ENCODE measurements at regions not wholly inside any gene's neighbourhood (a gene's known extent, or its start where the extent isn't known, plus 50 kb on each side); places are given as distances from the start of the nearest gene placed in this dataset.

DNA sequence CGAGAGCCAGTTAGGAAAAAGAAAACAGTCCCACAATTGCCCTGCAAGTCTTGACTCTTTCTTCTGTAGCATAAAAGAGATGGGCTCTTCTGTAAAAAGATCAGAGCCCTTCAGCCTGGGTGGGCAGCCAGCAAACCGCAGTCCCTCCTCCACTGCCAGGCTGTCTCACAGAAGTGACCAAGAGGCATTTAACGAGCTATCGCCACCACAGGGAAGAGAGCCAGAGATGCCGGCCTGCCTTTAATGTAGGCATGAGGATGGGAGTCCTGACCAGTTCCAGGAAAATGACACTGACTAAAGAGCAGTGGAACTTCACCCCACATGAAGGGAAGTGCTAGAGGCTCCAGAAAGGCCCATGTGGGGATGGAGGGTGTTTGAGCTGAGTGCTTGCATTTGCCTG, 264.6 kb downstream of the NDUFS4 start:
- in situ Hi-C loops (cut with HindIII; ENCODE audit: low pct_unique_long_range_greater_than_20kb, low sequenced_read_pairs): no loop called here
- intact Hi-C loops (cut with micrococcal nuclease; ENCODE audit: unreplicated experiment): no loop called here
- no peaks in the 10 kb centered on the region for H3K36me3 ChIP-seq (ENCODE audit: control insufficient read depth, insufficient read depth, low read length)
- H3K4me3 ChIP-seq (ENCODE audit: low read depth in 2 of 2, low read length in 2 of 2): no peak overlapping the region
- H3K9me3 ChIP-seq (ENCODE audit: control insufficient read depth, insufficient read depth, low read depth, low read length): no peaks in the 10 kb centered on the region
- DNase-seq (ENCODE audit: low read depth, low spot score): no peak
- no peak for TF ChIP-seq TCF7L2 (IDR thresholded peaks at IDR 0.05; ENCODE audit: low read depth, low read length)
- CTCF ChIA-PET: no interaction called here
- H3K4me1 ChIP-seq (ENCODE audit: control insufficient read depth, insufficient read depth, low read length): no peaks in the 10 kb centered on the region
- no peak overlapping the region for H3K27ac ChIP-seq (ENCODE audit: low read length)
- no peak for ATAC-seq
- POLR2A ChIA-PET: no interaction called here
- no peaks in the 10 kb centered on the region for H3K27me3 ChIP-seq (ENCODE audit: control insufficient read depth, insufficient read depth, low read length)
- BruUV-seq (replicated peaks): no TSS peak

DNA sequence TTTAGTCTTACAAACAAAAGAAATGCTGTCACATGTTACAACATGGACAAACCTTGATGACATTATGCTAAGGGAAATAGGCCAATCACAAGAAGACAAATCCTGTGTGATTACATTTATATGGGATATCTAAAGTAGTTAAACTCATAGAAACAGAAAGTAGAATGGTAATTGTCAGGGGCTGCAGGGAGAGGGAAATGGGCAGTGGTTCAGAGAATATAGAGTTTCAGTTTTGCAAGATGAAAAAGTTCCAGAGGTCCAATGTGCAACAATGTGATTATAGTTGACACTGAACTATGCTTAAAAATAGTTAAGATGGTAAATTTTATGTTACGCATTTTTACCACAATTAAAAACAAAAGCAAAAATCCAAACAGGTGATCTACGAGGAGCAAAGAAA, 265.5 kb downstream of the NDUFS4 start:
- H3K27me3 ChIP-seq (ENCODE audit: control insufficient read depth, insufficient read depth, low read length): no peaks in the 10 kb centered on the region
- H3K27ac ChIP-seq (ENCODE audit: low read length): no peak overlapping the region
- ChIA-PET CTCF (no interaction called here), POLR2A (no interaction called here)
- in situ Hi-C loops (cut with HindIII; ENCODE audit: low pct_unique_long_range_greater_than_20kb, low sequenced_read_pairs): no loop called here
- ATAC-seq: no peak
- no TSS peak for BruUV-seq (replicated peaks)
- no peaks in the 10 kb centered on the region for H3K4me1 ChIP-seq (ENCODE audit: control insufficient read depth, insufficient read depth, low read length)
- no peak for DNase-seq (ENCODE audit: low read depth, low spot score)
- H3K36me3 ChIP-seq (ENCODE audit: control insufficient read depth, insufficient read depth, low read length): no peaks in the 10 kb centered on the region
- no peaks in the 10 kb centered on the region for H3K9me3 ChIP-seq (ENCODE audit: control insufficient read depth, insufficient read depth, low read depth, low read length)
- H3K4me3 ChIP-seq (ENCODE audit: low read depth in 2 of 2, low read length in 2 of 2): no peak overlapping the region
- TF ChIP-seq, protein P1, sequence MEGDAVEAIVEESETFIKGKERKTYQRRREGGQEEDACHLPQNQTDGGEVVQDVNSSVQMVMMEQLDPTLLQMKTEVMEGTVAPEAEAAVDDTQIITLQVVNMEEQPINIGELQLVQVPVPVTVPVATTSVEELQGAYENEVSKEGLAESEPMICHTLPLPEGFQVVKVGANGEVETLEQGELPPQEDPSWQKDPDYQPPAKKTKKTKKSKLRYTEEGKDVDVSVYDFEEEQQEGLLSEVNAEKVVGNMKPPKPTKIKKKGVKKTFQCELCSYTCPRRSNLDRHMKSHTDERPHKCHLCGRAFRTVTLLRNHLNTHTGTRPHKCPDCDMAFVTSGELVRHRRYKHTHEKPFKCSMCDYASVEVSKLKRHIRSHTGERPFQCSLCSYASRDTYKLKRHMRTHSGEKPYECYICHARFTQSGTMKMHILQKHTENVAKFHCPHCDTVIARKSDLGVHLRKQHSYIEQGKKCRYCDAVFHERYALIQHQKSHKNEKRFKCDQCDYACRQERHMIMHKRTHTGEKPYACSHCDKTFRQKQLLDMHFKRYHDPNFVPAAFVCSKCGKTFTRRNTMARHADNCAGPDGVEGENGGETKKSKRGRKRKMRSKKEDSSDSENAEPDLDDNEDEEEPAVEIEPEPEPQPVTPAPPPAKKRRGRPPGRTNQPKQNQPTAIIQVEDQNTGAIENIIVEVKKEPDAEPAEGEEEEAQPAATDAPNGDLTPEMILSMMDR (IDR thresholded peaks at IDR 0.05): no peak
- TF ChIP-seq SIN3A (IDR thresholded peaks at IDR 0.05; ENCODE audit: borderline replicate concordance, insufficient read depth, low read depth, low read length) (no peak), POLR2AphosphoS5 (IDR thresholded peaks at IDR 0.05; ENCODE audit: low read depth, low read length) (no peak), TCF7L2 (IDR thresholded peaks at IDR 0.05; ENCODE audit: low read depth, low read length) (no peak)
- TF ChIP-seq, protein P2, sequence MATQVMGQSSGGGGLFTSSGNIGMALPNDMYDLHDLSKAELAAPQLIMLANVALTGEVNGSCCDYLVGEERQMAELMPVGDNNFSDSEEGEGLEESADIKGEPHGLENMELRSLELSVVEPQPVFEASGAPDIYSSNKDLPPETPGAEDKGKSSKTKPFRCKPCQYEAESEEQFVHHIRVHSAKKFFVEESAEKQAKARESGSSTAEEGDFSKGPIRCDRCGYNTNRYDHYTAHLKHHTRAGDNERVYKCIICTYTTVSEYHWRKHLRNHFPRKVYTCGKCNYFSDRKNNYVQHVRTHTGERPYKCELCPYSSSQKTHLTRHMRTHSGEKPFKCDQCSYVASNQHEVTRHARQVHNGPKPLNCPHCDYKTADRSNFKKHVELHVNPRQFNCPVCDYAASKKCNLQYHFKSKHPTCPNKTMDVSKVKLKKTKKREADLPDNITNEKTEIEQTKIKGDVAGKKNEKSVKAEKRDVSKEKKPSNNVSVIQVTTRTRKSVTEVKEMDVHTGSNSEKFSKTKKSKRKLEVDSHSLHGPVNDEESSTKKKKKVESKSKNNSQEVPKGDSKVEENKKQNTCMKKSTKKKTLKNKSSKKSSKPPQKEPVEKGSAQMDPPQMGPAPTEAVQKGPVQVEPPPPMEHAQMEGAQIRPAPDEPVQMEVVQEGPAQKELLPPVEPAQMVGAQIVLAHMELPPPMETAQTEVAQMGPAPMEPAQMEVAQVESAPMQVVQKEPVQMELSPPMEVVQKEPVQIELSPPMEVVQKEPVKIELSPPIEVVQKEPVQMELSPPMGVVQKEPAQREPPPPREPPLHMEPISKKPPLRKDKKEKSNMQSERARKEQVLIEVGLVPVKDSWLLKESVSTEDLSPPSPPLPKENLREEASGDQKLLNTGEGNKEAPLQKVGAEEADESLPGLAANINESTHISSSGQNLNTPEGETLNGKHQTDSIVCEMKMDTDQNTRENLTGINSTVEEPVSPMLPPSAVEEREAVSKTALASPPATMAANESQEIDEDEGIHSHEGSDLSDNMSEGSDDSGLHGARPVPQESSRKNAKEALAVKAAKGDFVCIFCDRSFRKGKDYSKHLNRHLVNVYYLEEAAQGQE (IDR thresholded peaks at IDR 0.05; ENCODE audit: insufficient read depth in 1 of 2, low read depth in 2 of 2, low read length in 1 of 2): no peak
- intact Hi-C loops (cut with micrococcal nuclease; ENCODE audit: unreplicated experiment): no loop called here

DNA sequence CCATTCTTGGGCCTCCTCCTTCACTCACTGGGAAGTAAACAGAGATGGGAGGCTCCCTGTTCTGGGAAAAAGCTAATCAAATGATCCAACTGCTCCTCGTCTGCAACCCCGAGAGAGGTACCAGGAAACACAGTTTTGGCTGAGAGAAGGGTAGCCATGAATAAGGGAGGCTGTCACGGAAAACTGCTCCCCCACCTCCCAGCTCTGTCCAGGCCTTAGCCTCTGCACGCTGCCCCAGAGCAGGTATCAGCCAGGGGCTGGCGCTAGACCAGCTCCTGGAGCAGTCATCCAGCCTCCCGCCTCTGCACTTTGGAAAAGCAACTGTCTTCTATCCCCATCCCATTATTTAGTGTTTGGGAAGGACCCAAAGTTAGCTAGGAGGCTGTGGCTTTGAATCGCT, 266.1 kb downstream of the NDUFS4 start:
- ChIA-PET CTCF (no interaction called here), POLR2A (no interaction called here)
- TF ChIP-seq SIN3A (IDR thresholded peaks at IDR 0.05; ENCODE audit: borderline replicate concordance, insufficient read depth, low read depth, low read length) (no peak), TCF7L2 (IDR thresholded peaks at IDR 0.05; ENCODE audit: low read depth, low read length) (no peak), POLR2AphosphoS5 (IDR thresholded peaks at IDR 0.05; ENCODE audit: low read depth, low read length) (no peak)
- TF ChIP-seq, protein P1 (IDR thresholded peaks at IDR 0.05): no peak
- TF ChIP-seq, protein P2 (IDR thresholded peaks at IDR 0.05; ENCODE audit: insufficient read depth in 1 of 2, low read depth in 2 of 2, low read length in 1 of 2): no peak
- H3K9me3 ChIP-seq (ENCODE audit: control insufficient read depth, insufficient read depth, low read depth, low read length): no peaks in the 10 kb centered on the region
- H3K27ac ChIP-seq (ENCODE audit: low read length): no peak overlapping the region
- no peak for ATAC-seq
- H3K4me3 ChIP-seq (ENCODE audit: low read depth in 2 of 2, low read length in 2 of 2): no peak overlapping the region
- no peaks in the 10 kb centered on the region for H3K36me3 ChIP-seq (ENCODE audit: control insufficient read depth, insufficient read depth, low read length)
- intact Hi-C loops (cut with micrococcal nuclease; ENCODE audit: unreplicated experiment): no loop called here
- no TSS peak for BruUV-seq (replicated peaks)
- no peak for DNase-seq (ENCODE audit: low read depth, low spot score)
- H3K4me1 ChIP-seq (ENCODE audit: control insufficient read depth, insufficient read depth, low read length): no peaks in the 10 kb centered on the region
- no peaks in the 10 kb centered on the region for H3K27me3 ChIP-seq (ENCODE audit: control insufficient read depth, insufficient read depth, low read length)
- in situ Hi-C loops (cut with HindIII; ENCODE audit: low pct_unique_long_range_greater_than_20kb, low sequenced_read_pairs): no loop called here

All from Panc1 (cell line).